Neural cell (in vitro differentiated cells): ENCODE measurements at regions not wholly inside any gene's neighbourhood (a gene's known extent, or its start where the extent isn't known, plus 50 kb on each side); places are given as distances from the start of the nearest gene placed in this dataset.

Source experiments
- H2AFZ ChIP-seq: fragments of 200-600, 300-800 bp; sonication (generic), shearing (Covaris generic); 2 replicates; pipeline ENCODE4 v1.6.0; 2014; ENCODE audit warnings: low read depth, mild to moderate bottlenecking, antibody characterized with exemption, low read length, moderate library complexity
- H3F3A ChIP-seq: fragments of 200-600 bp; shearing (Covaris generic); 2 replicates; pipeline ENCODE4 v1.6.1; 2016; ENCODE audit warnings: mild to moderate bottlenecking, moderate library complexity, mixed read lengths, antibody characterized with exemption, low read length; ENCODE audit not compliant: insufficient read depth, poor library complexity, severe bottlenecking
- H3K27ac ChIP-seq: fragments of 200-600, 300-800 bp; sonication (generic), shearing (Covaris generic); 2 replicates; pipeline ENCODE4 v1.5.1; 2014; ENCODE audit warnings: mild to moderate bottlenecking, low read length, moderate library complexity
- H3K27me3 ChIP-seq: fragments of 300-800, 200-600 bp; sonication (generic), shearing (Covaris generic); 2 replicates; pipeline ENCODE4 v1.6.0; 2014; ENCODE audit warnings: mild to moderate bottlenecking, low read depth, low read length, moderate library complexity; ENCODE audit not compliant: insufficient read depth
- H3K36me3 ChIP-seq: fragments of 300-800, 200-600 bp; sonication (generic), shearing (Covaris generic); 2 replicates; pipeline ENCODE4 v1.5.1; 2014; ENCODE audit warnings: mild to moderate bottlenecking, antibody characterized with exemption, low read length, moderate library complexity; ENCODE audit not compliant: insufficient read depth
- H3K4me2 ChIP-seq: fragments of 300-800, 200-600 bp; sonication (generic), shearing (Covaris generic); 2 replicates; pipeline ENCODE4 v1.6.0; 2014; ENCODE audit warnings: mild to moderate bottlenecking, low read length
- H3K4me3 ChIP-seq: fragments of 300-800, 200-600 bp; sonication (generic), shearing (Covaris generic); 2 replicates; pipeline ENCODE4 v1.5.1; 2014; ENCODE audit warnings: mild to moderate bottlenecking, low read length, moderate library complexity
- H3K79me2 ChIP-seq: fragments of 200-600 bp; shearing (Covaris generic); replicated peaks from 2 replicates; pipeline ENCODE4 v1.6.0; 2014; ENCODE audit warnings: mild to moderate bottlenecking, low read length, moderate library complexity; ENCODE audit not compliant: insufficient read depth
- H3K9ac ChIP-seq: fragments of 300-800, 200-600 bp; sonication (generic), shearing (Covaris generic); 2 replicates; pipeline ENCODE4 v1.6.1; 2016; ENCODE audit warnings: mild to moderate bottlenecking, low read length, mixed read lengths
- H3K9me2 ChIP-seq: fragments of 200-600 bp; shearing (Covaris generic); 2 replicates; pipeline ENCODE4 v1.6.1; 2016; ENCODE audit warnings: mild to moderate bottlenecking, low read length, mixed read lengths; ENCODE audit not compliant: insufficient read depth
- H3K9me3 ChIP-seq: fragments of 200-600, 300-800 bp; sonication (generic), shearing (Covaris generic); 2 replicates; pipeline ENCODE4 v1.6.1; 2016; ENCODE audit warnings: mild to moderate bottlenecking, mixed run types, low read length, moderate library complexity, mixed read lengths
- H4K20me1 ChIP-seq: fragments of 200-600 bp; shearing (Covaris generic); 2 replicates; pipeline ENCODE4 v1.6.1; 2016; ENCODE audit warnings: mild to moderate bottlenecking, mixed run types; ENCODE audit not compliant: insufficient read depth
- CTCF ChIP-seq: fragments of 450-650 bp; IDR thresholded peaks from 2 replicates; pipeline ENCODE4 v1.5.1; 2014; ENCODE audit warnings: antibody characterized with exemption, mild to moderate bottlenecking, moderate library complexity; ENCODE audit not compliant: poor library complexity, severe bottlenecking
- EP300 ChIP-seq: fragments of 450-650 bp; conservative IDR thresholded peaks from 2 replicates; pipeline ENCODE4 v1.6.1; 2014; ENCODE audit warnings: antibody characterized with exemption, mild to moderate bottlenecking, moderate library complexity; ENCODE audit not compliant: poor library complexity, severe bottlenecking
- EZH2 ChIP-seq: fragments of 200-600, 300-800 bp; shearing (Covaris generic), sonication (generic); IDR thresholded peaks from 2 replicates; pipeline ENCODE4 v1.6.1; 2014; ENCODE audit warnings: antibody characterized with exemption, low read length, borderline replicate concordance, mild to moderate bottlenecking; ENCODE audit not compliant: insufficient read depth, poor library complexity, severe bottlenecking
- MXI1 ChIP-seq: fragments of 450-650 bp; conservative IDR thresholded peaks from 2 replicates; pipeline ENCODE4 v1.6.1; 2014; ENCODE audit warnings: antibody characterized with exemption, mild to moderate bottlenecking; ENCODE audit not compliant: poor library complexity, severe bottlenecking
- POLR2AphosphoS5 ChIP-seq: IDR thresholded peaks from 2 replicates; pipeline ENCODE4 v1.6.1; 2012
- RAD21 ChIP-seq: fragments of 450-650 bp; conservative IDR thresholded peaks from 2 replicates; pipeline ENCODE4 v1.6.1; 2014; ENCODE audit warnings: antibody characterized with exemption, mild to moderate bottlenecking, moderate library complexity
- REST ChIP-seq: IDR thresholded peaks from 2 replicates; pipeline ENCODE4 v1.6.1; 2012; ENCODE audit warnings: borderline replicate concordance
- SMC3 ChIP-seq: fragments of 450-650 bp; conservative IDR thresholded peaks from 2 replicates; pipeline ENCODE4 v1.6.1; 2014; ENCODE audit warnings: antibody characterized with exemption, mild to moderate bottlenecking, moderate library complexity; ENCODE audit not compliant: poor library complexity
- TAF1 ChIP-seq: IDR thresholded peaks from 2 replicates; pipeline ENCODE4 v1.6.1; 2012; ENCODE audit warnings: low read depth

GRCh38 chr10:118508863-118509262, 86.6 kb downstream of the PRLHR start:
- Histone ChIP-seq H3K9ac (no peak overlapping the region), H2AFZ (no peak overlapping the region), H3F3A (no peaks in the 10 kb centered on the region), H3K27me3 (no peaks in the 10 kb centered on the region), H4K20me1 (no peaks in the 10 kb centered on the region), H3K27ac (no peak overlapping the region), H3K79me2 (no peaks in the 10 kb centered on the region), H3K9me2 (no peaks in the 10 kb centered on the region), H3K4me3 (no peak overlapping the region), H3K9me3 (no peaks in the 10 kb centered on the region), H3K4me2 (no peak overlapping the region), H3K36me3 (no peaks in the 10 kb centered on the region)
- TF ChIP-seq MXI1 (no peak), SMC3 (no peak), TAF1 (no peak), RAD21 (no peak), EP300 (no peak), POLR2AphosphoS5 (no peak), REST (no peak), EZH2 (no peak), CTCF (no peak)

- H4K20me1 ChIP-seq, result no peaks in the 10 kb centered on the region
- H3K27ac ChIP-seq, result no peak overlapping the region
- H2AFZ ChIP-seq, result no peak overlapping the region
- no peak overlapping the region for H3K4me2 ChIP-seq
- no peaks in the 10 kb centered on the region for H3K36me3 ChIP-seq
- no peaks in the 10 kb centered on the region for H3K79me2 ChIP-seq
- H3K9me2 ChIP-seq, result no peaks in the 10 kb centered on the region
- H3K27me3 ChIP-seq, result no peaks in the 10 kb centered on the region
- no peak overlapping the region for H3K4me3 ChIP-seq
- H3F3A ChIP-seq, result no peaks in the 10 kb centered on the region
- H3K9me3 ChIP-seq, result no peaks in the 10 kb centered on the region
- H3K9ac ChIP-seq, result no peak overlapping the region
- no peak for TF ChIP-seq SMC3
- TF ChIP-seq EZH2, result no peak
- TF ChIP-seq POLR2AphosphoS5, result no peak
- TF ChIP-seq TAF1, result no peak
- no peak for TF ChIP-seq EP300
- TF ChIP-seq REST, result no peak
- TF ChIP-seq CTCF, result no peak
- TF ChIP-seq MXI1, result no peak
- no peak for TF ChIP-seq RAD21
These were observed 87.1 kb downstream of the PRLHR start for GRCh38 chr10:118508355-118508754.
